ENCODE measurements at regions not wholly inside any gene's neighbourhood (a gene's known extent, or its start where the extent isn't known, plus 50 kb on each side); places are given as distances from the start of the nearest gene placed in this dataset.

DNA sequence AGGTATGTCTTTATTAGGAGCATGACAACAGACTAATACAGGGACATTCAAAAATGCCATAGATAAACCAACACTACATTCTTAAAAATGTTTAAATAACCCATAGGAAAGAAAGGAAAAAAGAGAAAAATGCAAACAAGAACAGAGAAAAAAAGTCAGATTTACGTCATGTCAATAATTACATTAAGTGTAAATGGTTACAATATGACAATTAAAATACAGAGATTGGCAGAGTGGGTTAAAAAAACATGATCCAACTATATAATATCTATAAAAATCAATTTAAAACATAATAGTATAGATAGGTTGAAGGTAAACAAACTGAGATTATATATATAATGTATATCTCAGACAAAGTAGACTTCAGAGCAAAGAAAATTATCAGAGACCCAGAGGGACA, 255.8 kb downstream of the ANAPC1 start:
- DNase-seq, result no peak

DNA sequence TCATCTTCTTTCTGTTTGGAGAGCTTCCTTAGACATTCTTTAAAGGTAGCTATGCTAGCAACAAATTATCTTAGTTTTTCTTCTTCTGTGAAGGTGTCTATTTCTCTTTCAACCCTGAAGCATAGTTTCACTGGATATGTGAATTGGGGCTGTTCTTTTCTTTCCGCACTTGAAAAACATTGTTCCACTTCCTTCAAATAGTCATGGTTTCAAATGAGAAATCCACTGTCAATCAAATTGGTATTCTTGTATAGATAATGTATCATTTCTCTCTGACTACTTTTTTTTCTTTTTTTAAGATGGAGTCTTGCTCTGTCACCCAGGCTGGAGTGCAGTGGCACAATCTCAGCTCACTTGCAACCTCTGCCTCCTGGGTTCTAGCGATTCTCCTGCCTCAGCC, 254.0 kb downstream of the ANAPC1 start:
- no peak for DNase-seq

DNA sequence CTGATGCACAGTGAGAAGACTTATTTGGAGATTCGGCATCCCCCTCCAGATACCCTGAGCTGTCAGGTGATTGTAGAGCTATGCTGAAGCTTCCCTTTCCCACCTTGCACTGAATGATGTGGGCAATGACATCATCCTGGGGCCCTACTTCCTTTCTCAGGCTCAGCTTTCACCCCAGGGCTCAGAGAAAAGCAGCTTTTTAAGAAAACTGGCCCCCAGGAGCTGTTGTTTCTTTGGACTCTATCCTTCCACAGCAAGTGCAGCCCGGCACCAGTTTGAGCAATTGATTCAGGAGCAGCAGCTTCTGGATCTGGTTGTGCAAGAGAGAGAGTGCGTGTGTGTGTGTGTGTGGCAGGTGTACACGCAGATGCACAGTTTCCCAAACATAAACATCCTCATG, 251.3 kb downstream of the ANAPC1 start:
- no peak for DNase-seq

DNA sequence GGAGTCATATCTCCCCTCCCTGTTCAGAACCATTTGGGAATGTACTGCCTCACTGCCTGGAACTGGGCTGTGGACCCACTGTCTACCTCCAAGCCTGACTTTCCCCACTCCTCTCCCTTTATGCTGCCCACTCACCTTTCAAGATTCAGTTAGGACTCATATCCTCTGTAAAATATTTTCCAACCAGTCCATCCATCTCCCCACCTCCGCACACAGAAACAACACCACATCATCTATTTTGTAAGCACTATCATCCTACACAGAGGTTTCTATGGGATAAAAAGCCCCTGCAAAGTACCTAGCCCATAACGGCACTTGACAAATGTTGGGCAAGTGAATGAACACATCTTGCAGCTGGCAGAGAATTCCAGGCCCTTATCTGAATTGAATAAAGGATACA, 250.8 kb downstream of the ANAPC1 start:
- DNase-seq, result no peak

DNA sequence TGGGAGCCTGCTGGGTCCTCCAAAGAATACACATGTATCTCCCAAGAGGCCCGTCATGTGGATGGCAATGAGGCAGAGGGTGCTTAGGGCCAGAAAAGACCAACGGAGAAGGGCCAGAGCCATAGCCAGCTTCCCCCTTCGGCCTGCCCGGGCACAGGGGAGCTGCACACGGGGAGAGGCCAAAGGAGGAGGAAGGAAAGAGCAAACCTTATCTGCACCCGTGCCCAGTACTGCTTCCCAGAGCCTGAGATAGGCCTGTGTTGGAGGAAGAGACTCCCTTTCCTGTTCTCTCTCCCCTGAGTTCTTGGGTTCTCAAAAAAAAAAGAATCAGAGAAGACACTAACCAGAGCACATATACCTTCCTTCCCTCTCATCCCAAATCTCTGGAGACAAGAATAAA, 250.3 kb downstream of the ANAPC1 start:
- no peak for DNase-seq

DNA sequence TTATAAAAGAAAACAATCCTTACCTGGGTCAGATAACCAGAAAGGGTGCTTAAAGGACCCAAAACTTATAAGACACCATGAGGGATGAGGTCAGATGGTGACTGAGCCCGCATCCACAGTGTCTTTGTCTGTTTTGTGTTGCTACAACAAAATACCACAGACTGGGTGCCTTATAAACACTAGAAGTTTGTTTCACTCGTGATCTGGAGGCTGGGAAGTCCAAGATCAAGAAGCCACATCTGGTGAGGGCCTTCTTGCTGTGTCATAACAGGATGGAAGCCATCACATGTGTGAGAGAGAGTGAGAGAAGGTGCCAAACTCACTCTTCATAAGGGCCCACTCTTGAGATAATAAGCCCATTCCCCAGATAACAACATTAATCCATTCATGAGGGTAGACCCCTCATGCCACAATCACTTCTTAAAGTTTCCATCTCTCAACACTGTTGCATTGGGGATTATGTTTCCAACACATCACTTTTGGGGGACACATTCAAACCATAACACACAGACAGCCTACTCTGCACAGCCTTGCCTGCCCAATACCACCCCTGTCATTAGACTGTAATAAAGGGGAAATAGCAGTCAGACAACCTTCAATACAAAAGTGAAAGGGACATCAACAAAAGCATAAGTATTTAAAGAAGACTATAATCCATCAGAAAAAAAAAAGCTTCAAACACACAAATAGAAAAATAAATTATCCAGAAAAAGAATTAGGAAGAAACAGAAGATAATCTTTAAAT, 249.8 kb downstream of the ANAPC1 start:
- no peak for DNase-seq

DNA sequence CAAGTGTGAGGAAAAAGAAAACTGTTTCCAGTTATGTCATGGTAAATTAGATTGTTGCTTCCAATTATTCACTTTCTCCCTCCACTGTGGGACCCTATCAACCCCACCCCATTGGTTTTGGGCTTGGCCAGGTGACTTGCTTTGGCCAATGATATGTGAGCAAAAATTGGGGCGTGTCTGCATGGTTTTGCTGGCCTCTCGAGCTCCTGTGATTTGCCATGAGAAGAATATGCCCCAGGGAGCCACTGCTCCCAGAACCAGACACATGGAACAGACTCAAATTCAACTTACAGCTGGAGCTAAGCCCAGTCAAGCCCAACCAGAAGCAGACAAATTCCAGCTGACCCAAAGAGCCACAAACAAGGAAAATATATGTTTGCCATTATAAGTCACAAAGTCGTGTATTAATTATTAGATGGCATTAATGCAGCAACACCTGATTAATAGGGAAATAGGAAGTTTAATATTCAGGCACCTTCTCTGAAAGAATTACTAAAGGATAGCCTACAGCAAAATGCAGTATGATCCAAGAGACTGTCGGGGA, 248.9 kb downstream of the ANAPC1 start:
- DNase-seq, result no peak

DNA sequence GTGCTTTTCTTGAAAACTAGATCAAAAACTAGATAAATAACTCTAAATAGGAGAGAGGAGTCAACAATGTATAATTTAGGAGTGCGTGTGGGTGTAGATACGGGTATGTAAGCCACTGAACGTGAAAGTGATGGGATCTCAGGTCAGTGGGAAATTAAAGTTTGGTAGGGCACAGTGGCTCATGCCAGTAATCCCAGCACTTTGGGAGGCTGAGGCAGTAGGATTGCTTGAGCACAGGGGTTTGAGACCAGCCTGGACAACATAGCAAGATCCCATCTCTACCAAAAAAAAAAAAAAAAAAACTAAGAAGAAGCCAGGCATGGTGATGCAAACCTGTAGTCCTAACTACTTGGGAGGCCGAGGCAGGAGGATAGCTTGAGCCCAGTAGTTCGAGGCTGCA, 247.1 kb downstream of the ANAPC1 start:
- no peak for DNase-seq

DNA sequence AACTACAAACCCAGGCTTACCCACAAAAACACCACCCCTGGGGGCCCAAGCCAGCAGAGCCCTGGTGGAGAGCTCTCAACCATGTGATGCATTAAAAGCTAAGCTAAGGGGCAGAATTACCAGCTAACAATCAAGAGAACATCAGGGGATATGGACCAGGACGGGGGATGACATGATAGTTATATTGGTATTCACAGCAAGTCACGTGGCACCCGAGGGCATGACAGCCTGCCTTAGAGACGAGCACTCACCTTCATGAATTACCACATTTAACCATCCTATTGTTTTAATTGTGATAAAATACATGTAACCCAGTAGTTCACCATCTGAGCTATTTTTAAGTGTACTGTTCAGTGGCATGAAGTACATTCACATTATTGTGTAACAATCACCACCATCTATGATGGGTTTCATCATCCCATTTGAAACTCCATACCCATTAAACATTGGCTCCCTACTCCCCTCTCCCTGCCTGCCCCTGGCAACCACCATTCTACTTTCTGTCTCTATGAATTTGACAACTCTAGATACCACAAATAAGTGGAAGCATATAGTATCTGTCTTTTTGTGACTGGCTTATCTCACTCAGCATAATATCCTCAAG, 245.6 kb downstream of the ANAPC1 start:
- DNase-seq, result no peak

DNA sequence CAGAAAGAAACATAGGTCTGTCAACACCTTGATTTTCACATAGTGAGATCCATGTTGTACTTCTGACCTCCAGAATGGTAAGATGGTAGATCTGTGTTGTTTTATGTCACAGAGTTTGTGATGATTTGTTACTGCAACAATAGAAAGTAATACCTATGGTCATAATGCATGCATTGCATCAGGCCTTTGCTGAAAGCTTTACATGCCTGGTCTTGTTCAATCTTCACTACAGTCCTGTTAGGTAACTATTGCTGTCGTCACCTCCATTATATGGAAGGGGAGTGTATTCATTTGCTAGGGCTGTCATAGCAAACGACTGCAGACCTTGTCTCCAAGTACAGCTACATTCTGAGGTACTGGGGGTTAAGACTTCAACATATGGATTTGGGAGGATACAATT, 243.5 kb downstream of the ANAPC1 start:
- no peak for DNase-seq

DNA sequence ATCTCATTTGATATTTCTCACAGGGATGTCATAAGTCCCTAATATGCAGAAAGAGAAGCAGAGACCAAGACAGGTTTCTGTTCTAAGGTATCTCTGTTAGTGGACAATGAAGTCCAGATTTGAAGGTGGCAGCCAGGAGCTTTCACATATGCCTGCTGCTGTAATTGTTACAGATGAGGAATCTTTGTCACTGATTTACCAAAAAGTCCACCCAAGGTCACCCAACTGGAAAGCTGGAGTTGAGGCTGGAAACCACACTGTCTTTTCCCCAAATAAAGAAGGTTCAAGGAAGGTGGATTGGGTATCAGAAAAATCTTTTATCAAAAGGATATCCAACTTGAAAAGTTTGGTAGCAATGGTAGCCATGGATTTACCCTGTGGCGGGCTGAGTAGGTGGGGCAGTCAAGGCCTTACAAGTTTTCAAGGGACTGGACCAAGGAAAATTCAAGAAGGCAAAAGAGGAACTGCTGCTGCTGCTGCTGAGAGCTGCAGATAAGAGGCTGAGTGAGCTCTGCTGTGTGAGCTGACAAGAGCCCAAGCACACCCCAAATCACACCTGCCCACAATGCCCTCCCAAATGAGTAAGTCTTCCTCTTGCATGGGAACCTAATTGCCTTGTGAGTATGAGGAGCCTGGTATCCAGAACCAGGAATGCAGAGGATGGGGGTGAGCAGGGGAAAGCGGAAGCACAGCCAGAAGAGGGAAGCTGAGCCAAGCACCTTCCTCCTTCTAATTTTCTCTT, 241.2 kb downstream of the ANAPC1 start:
- DNase-seq, result no peak

DNA sequence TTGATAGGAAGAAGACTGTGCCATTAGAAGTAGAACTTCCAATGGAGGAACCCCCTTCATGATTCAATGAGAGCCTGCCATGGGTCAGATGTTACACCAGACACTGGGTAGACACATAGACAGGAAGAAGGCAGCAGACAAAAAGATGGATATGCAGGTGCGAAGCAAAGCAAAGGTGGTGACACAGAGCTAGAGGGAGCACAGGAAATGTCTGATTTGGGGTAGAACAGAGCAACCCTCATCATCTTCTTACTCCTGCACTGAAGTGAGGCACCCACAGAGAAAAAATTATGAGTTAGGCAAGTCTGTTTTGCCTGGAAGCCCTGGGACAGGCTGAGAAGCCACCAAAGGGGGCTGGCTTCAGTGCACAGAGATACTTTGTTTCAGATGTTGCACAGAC, 240.2 kb downstream of the ANAPC1 start:
- no peak for DNase-seq

DNA sequence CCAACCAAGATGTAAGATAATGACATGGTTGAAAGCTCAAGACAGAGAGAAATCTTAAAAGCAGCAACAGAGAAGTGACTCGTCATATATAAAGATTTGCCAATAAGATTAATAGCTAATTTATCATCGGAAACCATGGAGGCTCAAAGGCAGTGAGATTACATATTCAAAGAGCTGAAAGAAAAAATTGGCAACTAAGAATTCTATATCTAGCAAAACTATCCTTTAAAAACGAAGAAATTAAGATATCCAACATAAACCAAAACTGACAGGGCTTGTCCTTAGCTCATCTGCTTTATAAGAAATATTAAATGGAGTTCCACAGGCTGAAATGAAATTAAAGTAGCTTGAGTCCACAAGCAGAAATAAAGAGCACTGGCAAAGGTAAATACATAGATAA, 236.6 kb downstream of the ANAPC1 start:
- DNase-seq, result no peak

DNA sequence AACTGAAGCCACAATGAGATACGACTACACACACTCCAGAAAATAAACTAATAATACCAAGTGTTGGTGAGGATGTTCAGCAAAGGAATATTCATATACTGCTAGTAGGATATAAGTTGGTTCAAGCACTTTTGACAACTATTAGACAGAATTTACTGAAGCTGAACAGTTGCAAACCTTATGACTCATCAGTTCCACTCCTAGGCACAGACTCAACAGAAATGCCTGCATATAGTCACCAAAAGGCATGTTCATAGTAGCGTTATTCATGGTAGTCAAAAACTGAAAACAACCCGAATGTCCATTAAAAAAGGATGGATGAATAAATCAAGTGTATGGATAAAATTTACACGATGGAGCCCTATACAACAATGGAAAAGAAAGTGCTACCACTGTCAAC, 232.0 kb downstream of the ANAPC1 start:
- no peak for DNase-seq

DNA sequence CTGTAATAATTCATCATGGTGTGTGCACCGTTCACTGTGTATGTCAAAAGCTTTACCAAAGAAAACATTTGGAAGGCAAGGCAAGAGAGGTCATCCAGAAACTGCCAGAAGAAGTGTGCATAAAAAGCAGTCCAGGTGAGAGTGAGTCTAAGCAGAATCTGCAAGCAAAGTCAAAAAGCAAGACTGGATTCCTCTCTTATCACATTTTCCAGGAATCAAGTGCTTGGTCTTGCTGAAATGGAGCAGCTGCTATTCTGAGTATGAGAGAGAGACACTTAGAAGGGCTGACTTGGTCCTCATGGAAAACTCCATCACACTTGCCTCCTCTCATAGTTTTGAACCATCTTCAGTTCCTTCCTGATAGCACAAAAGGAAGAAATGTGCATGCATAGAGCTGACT, 231.3 kb downstream of the ANAPC1 start:
- DNase-seq, result no peak

DNA sequence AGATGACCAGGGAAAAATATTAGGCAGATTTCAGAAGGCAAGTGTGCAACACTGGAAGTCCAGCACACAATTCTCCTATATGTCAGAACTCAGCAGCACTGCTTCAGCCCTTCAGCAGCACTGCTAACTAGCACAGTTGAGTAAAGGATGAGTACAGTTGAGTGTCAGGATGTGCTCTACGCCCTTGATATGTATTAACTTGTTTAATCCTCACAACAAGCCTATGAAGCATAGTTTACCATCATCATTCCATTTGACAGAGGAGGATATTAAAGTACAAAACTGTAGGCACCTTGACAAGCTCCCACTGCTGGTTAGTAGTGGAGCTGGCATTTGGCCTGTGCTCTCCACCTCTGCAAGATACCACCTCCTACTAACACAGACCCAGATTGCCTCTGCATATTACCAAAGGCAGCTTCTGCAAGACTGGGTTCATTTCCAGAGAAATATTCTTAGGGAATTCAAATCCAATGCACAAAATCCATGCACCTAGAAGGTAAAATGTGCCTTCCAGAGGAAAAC, 230.8 kb downstream of the ANAPC1 start:
- no peak for DNase-seq

DNA sequence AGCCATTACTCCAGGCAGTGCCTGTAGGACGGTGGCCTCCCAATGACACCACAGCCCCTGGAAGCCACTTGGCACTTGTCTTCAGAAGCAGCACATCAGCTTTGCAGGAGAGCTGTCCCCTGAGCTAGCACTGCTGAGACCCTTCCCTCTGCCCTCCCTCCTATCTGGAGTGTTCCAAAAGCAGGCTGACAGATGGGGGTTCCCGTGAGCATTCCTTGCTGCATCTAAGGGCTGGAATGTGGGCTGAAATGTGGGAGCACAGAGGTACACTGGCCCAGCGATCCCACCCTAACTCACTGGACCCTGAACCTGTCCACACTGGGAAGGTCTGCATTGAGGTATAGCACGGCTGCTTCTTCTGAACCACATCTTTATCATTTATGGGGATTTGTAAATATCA, 230.1 kb downstream of the ANAPC1 start:
- no peak for DNase-seq

DNA sequence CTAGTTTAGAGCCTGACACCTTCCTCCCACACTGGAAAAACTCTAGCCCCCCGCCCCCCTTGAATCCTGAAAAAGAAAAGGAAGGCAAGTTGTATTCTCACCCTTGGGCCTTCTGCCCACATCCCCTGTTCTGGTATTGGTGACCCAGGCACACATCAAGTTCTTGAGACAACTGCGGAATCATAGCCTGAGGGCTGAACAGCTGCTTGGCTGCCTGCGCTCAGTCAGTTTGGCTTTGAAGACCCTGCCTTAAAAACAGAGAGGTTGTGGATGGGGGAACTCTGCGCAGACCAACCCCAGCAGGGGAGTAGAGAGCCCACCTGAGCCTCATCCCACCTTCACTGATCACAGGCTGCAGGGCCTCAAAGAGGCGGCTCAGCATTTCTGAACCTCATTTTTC, 229.2 kb downstream of the ANAPC1 start:
- no peak for DNase-seq

DNA sequence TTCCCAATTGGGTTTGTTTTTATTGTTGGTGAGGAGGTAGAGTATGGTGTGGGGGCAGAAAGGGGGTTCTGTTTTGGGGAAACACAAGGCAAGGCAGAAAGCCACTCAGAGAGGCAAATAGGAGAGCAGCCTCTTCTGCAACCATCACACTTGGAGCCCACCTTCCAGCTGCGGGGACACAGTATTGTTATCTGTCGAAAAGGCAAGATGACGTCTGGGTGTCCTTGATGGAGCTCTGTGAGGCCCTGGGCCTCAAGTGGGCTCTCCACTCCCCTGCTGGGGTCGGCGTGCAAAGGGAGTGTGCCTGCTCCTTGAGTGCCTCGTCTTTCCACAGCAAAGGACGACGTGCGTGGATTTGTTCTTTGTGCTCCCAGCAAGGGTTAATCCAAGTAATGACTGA, 227.6 kb downstream of the ANAPC1 start:
- no peak for DNase-seq

DNA sequence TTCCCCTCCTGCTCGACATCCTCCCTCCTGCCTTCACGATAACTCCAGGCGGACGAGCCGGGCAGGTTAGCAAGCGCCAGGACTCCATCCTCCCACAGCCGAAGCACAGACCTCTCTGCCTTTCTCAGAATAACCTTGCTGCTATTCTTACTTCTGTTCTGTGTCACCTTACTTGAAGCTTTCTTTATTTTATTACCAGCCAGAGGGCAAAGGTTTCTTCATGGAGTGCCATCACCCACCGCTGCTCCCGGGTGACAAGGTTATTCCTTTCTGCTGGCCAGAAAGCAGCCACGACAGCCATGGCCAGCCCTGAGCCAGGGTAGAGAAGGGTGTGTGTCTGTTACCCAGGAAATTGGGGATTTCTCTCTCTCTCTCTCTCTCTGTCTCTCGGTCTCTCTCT, 227.1 kb downstream of the ANAPC1 start:
- no peak for DNase-seq

DNA sequence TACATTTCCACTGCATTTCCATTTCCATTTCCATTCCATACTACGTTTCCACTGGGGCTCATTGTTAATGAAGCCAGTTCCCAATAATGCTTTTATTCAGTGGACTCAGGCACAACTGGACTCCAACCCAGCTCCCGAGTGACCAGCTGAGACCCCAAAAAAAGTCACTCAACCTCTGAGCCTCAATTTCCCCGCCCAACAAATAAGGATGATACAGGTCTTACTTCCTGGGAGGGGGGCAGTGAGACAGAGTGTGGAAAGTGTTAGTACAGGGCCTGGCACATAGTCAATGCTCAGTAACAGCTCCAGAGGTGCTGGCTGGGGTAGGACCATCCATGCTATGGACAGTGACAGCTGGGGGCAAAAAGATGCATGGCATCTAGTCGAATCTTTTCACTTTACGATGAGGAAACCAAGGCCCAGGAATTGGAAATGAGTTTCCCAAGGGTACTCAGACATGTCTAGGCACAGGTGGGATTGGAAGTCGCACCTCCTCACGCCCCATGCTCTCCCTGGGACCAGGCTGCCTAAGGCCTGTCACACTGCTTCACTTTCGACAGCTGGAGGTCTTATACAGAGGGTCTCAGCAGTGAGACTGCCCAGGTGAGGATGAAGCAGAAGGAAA, 226.5 kb downstream of the ANAPC1 start:
- DNase-seq, result no peak

DNA sequence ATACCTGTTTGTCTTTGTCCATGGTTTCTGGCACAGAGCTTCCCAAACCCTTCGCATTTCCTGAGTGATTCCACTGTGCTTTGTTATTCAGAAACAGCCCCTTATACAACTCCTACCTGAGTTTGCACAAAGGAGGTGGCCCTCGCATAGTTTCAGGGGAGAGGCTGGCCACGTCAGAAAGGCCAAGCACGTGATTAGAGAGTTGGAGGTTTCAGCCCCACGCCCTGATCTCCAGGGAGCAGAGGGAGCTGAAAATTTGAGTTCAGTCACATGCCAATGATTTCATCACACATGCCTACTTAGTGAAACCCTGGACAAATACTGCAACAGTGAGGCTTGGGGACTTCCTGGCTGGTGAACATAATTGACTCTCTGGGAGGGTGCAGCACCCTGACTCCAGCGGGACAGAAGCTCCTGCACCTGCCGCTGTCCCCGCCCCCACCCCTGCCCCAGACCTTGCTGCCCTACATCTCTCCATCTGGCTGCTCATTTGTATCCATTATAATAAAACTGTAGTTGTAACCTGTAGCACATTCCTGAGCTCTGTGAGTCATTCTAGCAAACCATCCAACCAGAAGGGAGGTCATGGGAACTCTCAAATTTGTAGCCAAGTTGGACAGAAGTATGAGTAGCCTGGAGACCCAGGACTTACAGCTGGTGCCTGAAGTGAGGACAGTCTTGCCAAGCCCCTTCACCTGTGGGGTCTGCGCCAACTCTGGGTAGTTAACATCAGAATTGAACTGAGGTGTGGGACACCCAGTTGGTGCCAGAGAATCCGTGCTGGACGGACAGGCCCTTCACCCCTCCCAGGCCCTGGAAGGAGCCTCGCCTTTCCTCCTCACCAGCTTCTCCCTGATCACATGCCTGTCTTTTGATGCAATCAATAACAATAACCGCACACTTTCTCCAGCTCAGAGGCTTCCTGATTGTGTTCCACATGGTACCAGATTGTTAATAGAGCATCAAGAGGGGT, 224.3 kb downstream of the ANAPC1 start:
- DNase-seq, result no peak

All from activated naive CD4-positive, alpha-beta T cell (primary cell).